ENCODE measurements at regions not wholly inside any gene's neighbourhood (a gene's known extent, or its start where the extent isn't known, plus 50 kb on each side); places are given as distances from the start of the nearest gene placed in this dataset.

- H3K9me3 Mint-ChIP-seq, result peaks cover 0 to 9% (median 2%) of the 10 kb centered on the region in 9 donors
- POLR2A ChIA-PET, result interaction anchor here (0.6 kb wide), 1 partner anchor 8 kb away, joined by 3 read pairs; no protein-coding TSS in a partner anchor
- no peak overlapping the region for H3K4me3 Mint-ChIP-seq
- no peaks in the 10 kb centered on the region for H3K36me3 Mint-ChIP-seq
- no peak overlapping the region for H3K27ac Mint-ChIP-seq
- DNase-seq (no peak), ATAC-seq (no peak)
- H3K27me3 Mint-ChIP-seq, result no peaks in the 10 kb centered on the region
- no peaks in the 10 kb centered on the region for H3K4me1 Mint-ChIP-seq
Observed at GRCh38 chr5:165296401-165297130, 1791.1 kb downstream of the MAT2B start.

GRCh38 chr5:165304193-165304827, 1798.9 kb downstream of the MAT2B start:
- Mint-ChIP-seq H3K27ac (no peak overlapping the region), H3K27me3 (no peaks in the 10 kb centered on the region)

GRCh38 chr5:165305596-165305995, 1800.2 kb downstream of the MAT2B start:
- POLR2A ChIA-PET, result no interaction called here
- H3K4me3 Mint-ChIP-seq, result no peak overlapping the region
- no peak for DNase-seq

More at GRCh38 chr5:165304193-165304827, 1798.9 kb downstream of the MAT2B start:
- Mint-ChIP-seq H3K4me3 (no peak overlapping the region), H3K4me1 (no peaks in the 10 kb centered on the region), H3K36me3 (no peaks in the 10 kb centered on the region), H3K9me3 (peaks cover 0 to 7% (median under 1%) of the 10 kb centered on the region in 9 donors)
- DNase-seq (no peak), ATAC-seq (no peak)
- POLR2A ChIA-PET, result no interaction called here

GRCh38 chr5:165309446-165309845, 1804.0 kb downstream of the MAT2B start:
- no peak overlapping the region for H3K27ac Mint-ChIP-seq
- no peak for DNase-seq
- no peaks in the 10 kb centered on the region for H3K27me3 Mint-ChIP-seq
- no peak for ATAC-seq
- no peak overlapping the region for H3K4me3 Mint-ChIP-seq
- POLR2A ChIA-PET, result no interaction called here
- H3K36me3 Mint-ChIP-seq, result no peaks in the 10 kb centered on the region
- peaks cover 0 to 17% (median 0%) of the 10 kb centered on the region in 9 donors for H3K9me3 Mint-ChIP-seq
- H3K4me1 Mint-ChIP-seq, result no peaks in the 10 kb centered on the region

More at GRCh38 chr5:165305596-165305995, 1800.2 kb downstream of the MAT2B start:
- Mint-ChIP-seq H3K36me3 (no peaks in the 10 kb centered on the region), H3K27me3 (no peaks in the 10 kb centered on the region), H3K9me3 (peaks cover 0 to 17% (median 1%) of the 10 kb centered on the region in 9 donors), H3K27ac (no peak overlapping the region), H3K4me1 (no peaks in the 10 kb centered on the region)
- ATAC-seq, result no peak

GRCh38 chr5:165310031-165310430, 1804.6 kb downstream of the MAT2B start:
- Mint-ChIP-seq H3K9me3 (peaks cover 0 to 17% (median 0%) of the 10 kb centered on the region in 9 donors), H3K36me3 (no peaks in the 10 kb centered on the region), H3K4me1 (no peaks in the 10 kb centered on the region), H3K27ac (no peak overlapping the region), H3K27me3 (no peaks in the 10 kb centered on the region), H3K4me3 (no peak overlapping the region)
- POLR2A ChIA-PET, result no interaction called here
- DNase-seq (no peak), ATAC-seq (no peak)

- no peaks in the 10 kb centered on the region for H3K27me3 Mint-ChIP-seq
- DNase-seq (no peak), ATAC-seq (no peak)
- POLR2A ChIA-PET, result no interaction called here
- H3K4me1 Mint-ChIP-seq, result peaks cover 0 to 1% (median 0%) of the 10 kb centered on the region in 4 donors
- H3K4me3 Mint-ChIP-seq, result no peak overlapping the region
- no peaks in the 10 kb centered on the region for H3K36me3 Mint-ChIP-seq
- no peak overlapping the region for H3K27ac Mint-ChIP-seq
- peaks cover 0 to 13% (median 5%) of the 10 kb centered on the region in 9 donors for H3K9me3 Mint-ChIP-seq
Observed at GRCh38 chr5:165321912-165322311, 1816.5 kb downstream of the MAT2B start.

GRCh38 chr5:165325221-165325620, 1819.8 kb downstream of the MAT2B start:
- no peaks in the 10 kb centered on the region for H3K4me1 Mint-ChIP-seq
- H3K4me3 Mint-ChIP-seq, result no peak overlapping the region
- ATAC-seq (no peak), DNase-seq (no peak)
- H3K36me3 Mint-ChIP-seq, result no peaks in the 10 kb centered on the region
- POLR2A ChIA-PET, result no interaction called here
- no peaks in the 10 kb centered on the region for H3K27me3 Mint-ChIP-seq
- H3K9me3 Mint-ChIP-seq, result peaks cover 0 to 9% (median 0%) of the 10 kb centered on the region in 9 donors
- no peak overlapping the region for H3K27ac Mint-ChIP-seq

GRCh38 chr5:165327631-165328030, 1822.2 kb downstream of the MAT2B start:
- POLR2A ChIA-PET, result no interaction called here
- Mint-ChIP-seq H3K27ac (no peak overlapping the region), H3K36me3 (no peaks in the 10 kb centered on the region), H3K4me1 (no peaks in the 10 kb centered on the region), H3K9me3 (peaks cover 0 to 8% (median 0%) of the 10 kb centered on the region in 9 donors), H3K27me3 (no peaks in the 10 kb centered on the region), H3K4me3 (no peak overlapping the region)
- no peak for DNase-seq
- no peak for ATAC-seq

GRCh38 chr5:165328846-165329245, 1823.4 kb downstream of the MAT2B start:
- Mint-ChIP-seq H3K9me3 (peaks cover 0 to 15% (median 0%) of the 10 kb centered on the region in 9 donors), H3K27ac (no peak overlapping the region), H3K27me3 (no peaks in the 10 kb centered on the region), H3K4me1 (no peaks in the 10 kb centered on the region), H3K36me3 (no peaks in the 10 kb centered on the region), H3K4me3 (no peak overlapping the region)
- ATAC-seq (no peak), DNase-seq (no peak)
- POLR2A ChIA-PET, result no interaction called here

GRCh38 chr5:165333623-165334022, 1828.2 kb downstream of the MAT2B start:
- no peak overlapping the region for H3K27ac Mint-ChIP-seq
- no peak for DNase-seq
- no peak overlapping the region for H3K4me3 Mint-ChIP-seq
- H3K27me3 Mint-ChIP-seq, result no peaks in the 10 kb centered on the region
- no peaks in the 10 kb centered on the region for H3K36me3 Mint-ChIP-seq
- H3K4me1 Mint-ChIP-seq, result no peaks in the 10 kb centered on the region
- ATAC-seq, result no peak
- POLR2A ChIA-PET, result no interaction called here
- H3K9me3 Mint-ChIP-seq, result peaks cover 0 to 14% (median 0%) of the 10 kb centered on the region in 9 donors

- DNase-seq, result no peak
- Mint-ChIP-seq H3K9me3 (peaks cover 0 to 14% (median 0%) of the 10 kb centered on the region in 9 donors), H3K36me3 (no peaks in the 10 kb centered on the region), H3K4me3 (no peak overlapping the region), H3K27me3 (no peaks in the 10 kb centered on the region), H3K27ac (no peak overlapping the region), H3K4me1 (no peaks in the 10 kb centered on the region)
- no peak for ATAC-seq
- POLR2A ChIA-PET, result no interaction called here
Observed at GRCh38 chr5:165334201-165334600, 1828.8 kb downstream of the MAT2B start.

- no peaks in the 10 kb centered on the region for H3K36me3 Mint-ChIP-seq
- H3K4me3 Mint-ChIP-seq, result no peak overlapping the region
- DNase-seq (no peak), ATAC-seq (no peak)
- peaks cover 0 to 9% (median 4%) of the 10 kb centered on the region in 9 donors for H3K9me3 Mint-ChIP-seq
- no peaks in the 10 kb centered on the region for H3K4me1 Mint-ChIP-seq
- no peaks in the 10 kb centered on the region for H3K27me3 Mint-ChIP-seq
- POLR2A ChIA-PET, result no interaction called here
- no peak overlapping the region for H3K27ac Mint-ChIP-seq
Observed at GRCh38 chr5:165349735-165350134, 1844.3 kb downstream of the MAT2B start.

GRCh38 chr5:165351342-165351741, 1845.9 kb downstream of the MAT2B start:
- H3K4me1 Mint-ChIP-seq, result no peaks in the 10 kb centered on the region
- no peak overlapping the region for H3K4me3 Mint-ChIP-seq
- no peaks in the 10 kb centered on the region for H3K36me3 Mint-ChIP-seq
- H3K9me3 Mint-ChIP-seq, result peaks cover 0 to 9% (median 4%) of the 10 kb centered on the region in 9 donors
- no peak overlapping the region for H3K27ac Mint-ChIP-seq
- no peaks in the 10 kb centered on the region for H3K27me3 Mint-ChIP-seq
- no peak for ATAC-seq
- POLR2A ChIA-PET, result no interaction called here
- DNase-seq, result no peak
